HG03139 (cell line): ENCODE measurements at regions not wholly inside any gene's neighbourhood (a gene's known extent, or its start where the extent isn't known, plus 50 kb on each side); places are given as distances from the start of the nearest gene placed in this dataset.
A peak's percentile ranks its signal among the peaks of the same experiment; 100 is the strongest.
"Not testable (repeated sequence)": the region's sequence is repeated elsewhere in the genome, so short reads cannot be mapped to it uniquely, and the experiment has no call there.

Experiments
- ATAC-seq: cut with Tn5 transposase; IDR thresholded peaks from one replicate; pipeline ENCODE4 v1.9.1; 2021; ENCODE audit not compliant: unreplicated experiment

- no peak for ATAC-seq
Measured at GRCh38 chr4:42205541-42205940, 53.1 kb upstream of the BEND4 start.

GRCh38 chr4:42216664-42217063, 64.2 kb upstream of the BEND4 start:
- ATAC-seq = no peak

- no peak for ATAC-seq
Measured at GRCh38 chr4:42225286-42225685, 72.8 kb upstream of the BEND4 start.

GRCh38 chr4:42234817-42235216, 82.4 kb upstream of the BEND4 start:
- ATAC-seq = no peak

GRCh38 chr4:42235304-42236021, 83.0 kb upstream of the BEND4 start:
- no peak for ATAC-seq

GRCh38 chr4:42237010-42237409, 84.6 kb upstream of the BEND4 start:
- no peak for ATAC-seq

- ATAC-seq = no peak
Measured at GRCh38 chr4:42237451-42237850, 85.0 kb upstream of the BEND4 start.

- ATAC-seq = no peak
Measured at GRCh38 chr4:42248972-42249371, 96.5 kb upstream of the BEND4 start.

GRCh38 chr4:42252315-42252714, 99.9 kb upstream of the BEND4 start:
- ATAC-seq = no peak

GRCh38 chr4:42257645-42258044, 105.2 kb upstream of the BEND4 start:
- not testable (repeated sequence) for ATAC-seq

GRCh38 chr4:42262701-42263490, 110.4 kb upstream of the BEND4 start:
- no peak for ATAC-seq

- no peak for ATAC-seq
Measured at GRCh38 chr4:42265782-42266602, 113.5 kb upstream of the BEND4 start.

- no peak for ATAC-seq
Measured at GRCh38 chr4:42267724-42268123, 115.3 kb upstream of the BEND4 start.

GRCh38 chr4:42268824-42269223, 116.4 kb upstream of the BEND4 start:
- ATAC-seq = no peak

- ATAC-seq = no peak
Measured at GRCh38 chr4:42271096-42271495, 118.6 kb upstream of the BEND4 start.

- no peak for ATAC-seq
Measured at GRCh38 chr4:42277291-42277690, 120.0 kb upstream of the SHISA3 start.

GRCh38 chr4:42278709-42279324, 118.5 kb upstream of the SHISA3 start:
- no peak for ATAC-seq

- no peak for ATAC-seq
Measured at GRCh38 chr4:42280327-42281095, 116.8 kb upstream of the SHISA3 start.

GRCh38 chr4:42281324-42282020, 115.8 kb upstream of the SHISA3 start:
- ATAC-seq = peak; percentile 57
